ENCODE measurements at regions not wholly inside any gene's neighbourhood (a gene's known extent, or its start where the extent isn't known, plus 50 kb on each side); places are given as distances from the start of the nearest gene placed in this dataset.

GRCh38 chr4:181690498-181690897, 552.7 kb upstream of the TENM3 start:
- TF ChIP-seq, protein P1, sequence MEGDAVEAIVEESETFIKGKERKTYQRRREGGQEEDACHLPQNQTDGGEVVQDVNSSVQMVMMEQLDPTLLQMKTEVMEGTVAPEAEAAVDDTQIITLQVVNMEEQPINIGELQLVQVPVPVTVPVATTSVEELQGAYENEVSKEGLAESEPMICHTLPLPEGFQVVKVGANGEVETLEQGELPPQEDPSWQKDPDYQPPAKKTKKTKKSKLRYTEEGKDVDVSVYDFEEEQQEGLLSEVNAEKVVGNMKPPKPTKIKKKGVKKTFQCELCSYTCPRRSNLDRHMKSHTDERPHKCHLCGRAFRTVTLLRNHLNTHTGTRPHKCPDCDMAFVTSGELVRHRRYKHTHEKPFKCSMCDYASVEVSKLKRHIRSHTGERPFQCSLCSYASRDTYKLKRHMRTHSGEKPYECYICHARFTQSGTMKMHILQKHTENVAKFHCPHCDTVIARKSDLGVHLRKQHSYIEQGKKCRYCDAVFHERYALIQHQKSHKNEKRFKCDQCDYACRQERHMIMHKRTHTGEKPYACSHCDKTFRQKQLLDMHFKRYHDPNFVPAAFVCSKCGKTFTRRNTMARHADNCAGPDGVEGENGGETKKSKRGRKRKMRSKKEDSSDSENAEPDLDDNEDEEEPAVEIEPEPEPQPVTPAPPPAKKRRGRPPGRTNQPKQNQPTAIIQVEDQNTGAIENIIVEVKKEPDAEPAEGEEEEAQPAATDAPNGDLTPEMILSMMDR (IDR thresholded peaks at IDR 0.05) = no peak
- TF ChIP-seq POLR2A (IDR thresholded peaks at IDR 0.05) = no peak

Data from heart left ventricle (tissue), 13 donors.